DOHH2 (cell line): ENCODE measurements at regions not wholly inside any gene's neighbourhood (a gene's known extent, or its start where the extent isn't known, plus 50 kb on each side); places are given as distances from the start of the nearest gene placed in this dataset.

Experiments
- CTCF ChIP-seq: fragments of 200-600 bp; sonication (generic); IDR thresholded peaks from one replicate; pipeline ENCODE4 v1.5.1; 2014; ENCODE audit warnings: antibody characterized with exemption, mild to moderate bottlenecking, low read depth, low read length; ENCODE audit not compliant: poor library complexity, severe bottlenecking
- EZH2phosphoT487 ChIP-seq: fragments of 200-600 bp; sonication (generic); IDR thresholded peaks from 2 replicates; pipeline ENCODE4 v1.6.1; 2017; ENCODE audit warnings: borderline replicate concordance, mild to moderate bottlenecking, antibody characterized with exemption, low read length, moderate library complexity, mixed read lengths

GRCh38 chr12:66900616-66901015 is 221.7 kb upstream of the GRIP1 start:
- TF ChIP-seq CTCF (no peak), EZH2phosphoT487 (no peak)
